ENCODE measurements at regions not wholly inside any gene's neighbourhood (a gene's known extent, or its start where the extent isn't known, plus 50 kb on each side); places are given as distances from the start of the nearest gene placed in this dataset.
"Not testable (repeated sequence)": the region's sequence is repeated elsewhere in the genome, so short reads cannot be mapped to it uniquely, and the experiment has no call there.

GRCh38 chr2:67186871-67187270 is 210.3 kb upstream of the ETAA1 start:
- no peak for DNase-seq (ENCODE audit: low spot score)

- not testable (repeated sequence) for DNase-seq (ENCODE audit: low spot score)
Observed at GRCh38 chr2:67195327-67195726, 201.8 kb upstream of the ETAA1 start.

GRCh38 chr2:67201521-67201920 is 195.6 kb upstream of the ETAA1 start:
- no peak for DNase-seq (ENCODE audit: low spot score)

- no peak for DNase-seq (ENCODE audit: low spot score)
Observed at GRCh38 chr2:67204349-67204748, 192.8 kb upstream of the ETAA1 start.

GRCh38 chr2:67208887-67209500 is 188.1 kb upstream of the ETAA1 start:
- no peak for DNase-seq (ENCODE audit: low spot score)

- DNase-seq (ENCODE audit: low spot score): no peak
Observed at GRCh38 chr2:67210430-67210829, 186.7 kb upstream of the ETAA1 start.

GRCh38 chr2:67212203-67212602 is 184.9 kb upstream of the ETAA1 start:
- DNase-seq (ENCODE audit: low spot score): no peak

GRCh38 chr2:67213270-67213670 is 183.9 kb upstream of the ETAA1 start:
- no peak for DNase-seq (ENCODE audit: low spot score)

- no peak for DNase-seq (ENCODE audit: low spot score)
Observed at GRCh38 chr2:67213677-67214402, 183.3 kb upstream of the ETAA1 start.

GRCh38 chr2:67214585-67215185 is 182.4 kb upstream of the ETAA1 start:
- DNase-seq (ENCODE audit: low spot score): no peak

- DNase-seq (ENCODE audit: low spot score): peak; percentile 24
Observed at GRCh38 chr2:67215214-67216055, 181.7 kb upstream of the ETAA1 start.

GRCh38 chr2:67216103-67216502 is 181.0 kb upstream of the ETAA1 start:
- no peak for DNase-seq (ENCODE audit: low spot score)

- DNase-seq (ENCODE audit: low spot score): no peak
Observed at GRCh38 chr2:67216881-67217280, 180.3 kb upstream of the ETAA1 start.

GRCh38 chr2:67217398-67217797 is 179.7 kb upstream of the ETAA1 start:
- no peak for DNase-seq (ENCODE audit: low spot score)

GRCh38 chr2:67218056-67218455 is 179.1 kb upstream of the ETAA1 start:
- DNase-seq (ENCODE audit: low spot score): no peak

- DNase-seq (ENCODE audit: low spot score): no peak
Observed at GRCh38 chr2:67219651-67220050, 177.5 kb upstream of the ETAA1 start.

- DNase-seq (ENCODE audit: low spot score): no peak
Observed at GRCh38 chr2:67221266-67221665, 175.9 kb upstream of the ETAA1 start.

GRCh38 chr2:67225287-67225973 is 171.7 kb upstream of the ETAA1 start:
- DNase-seq (ENCODE audit: low spot score): no peak

- no peak for DNase-seq (ENCODE audit: low spot score)
Observed at GRCh38 chr2:67229706-67230105, 167.4 kb upstream of the ETAA1 start.

GRCh38 chr2:67232936-67233335 is 164.2 kb upstream of the ETAA1 start:
- DNase-seq (ENCODE audit: low spot score): no peak

GRCh38 chr2:67234440-67234839 is 162.7 kb upstream of the ETAA1 start:
- peak; percentile 20 for DNase-seq (ENCODE audit: low spot score)

- DNase-seq (ENCODE audit: low spot score): no peak
Observed at GRCh38 chr2:67237288-67237687, 159.8 kb upstream of the ETAA1 start.

Data from SW480 (cell line).